Parathyroid adenoma (tissue), 2 donors: ENCODE measurements at regions not wholly inside any gene's neighbourhood (a gene's known extent, or its start where the extent isn't known, plus 50 kb on each side); places are given as distances from the start of the nearest gene placed in this dataset.

Experiments used
- H2AFZ ChIP-seq: fragments of 300-600 bp; sonication (generic); one replicate; pipeline ENCODE4 v1.7.0; 2017; ENCODE audit warnings: antibody characterized with exemption, mild to moderate bottlenecking
- H3K27ac ChIP-seq: fragments of 300-600 bp; sonication (generic); one replicate; pipeline ENCODE4 v1.7.0; 2017
- H3K27me3 ChIP-seq: fragments of 300-600 bp; sonication (generic); one replicate; pipeline ENCODE4 v1.7.0; 2017; ENCODE audit warnings: low read length; ENCODE audit not compliant: control insufficient read depth, insufficient read depth
- H3K36me3 ChIP-seq: fragments of 300-600 bp; sonication (generic); one replicate; pipeline ENCODE4 v1.7.0; 2017; ENCODE audit warnings: low read length; ENCODE audit not compliant: control insufficient read depth, insufficient read depth
- H3K4me1 ChIP-seq: fragments of 300-600 bp; sonication (generic); one replicate; pipeline ENCODE4 v1.7.0; 2017; ENCODE audit warnings: control low read depth
- H3K4me2 ChIP-seq: fragments of 300-600 bp; sonication (generic); one replicate; pipeline ENCODE4 v1.7.0; 2017; ENCODE audit warnings: low read length
- H3K4me3 ChIP-seq: fragments of 300-600 bp; sonication (generic); one replicate; pipeline ENCODE4 v1.7.0; 2017; ENCODE audit warnings: low read depth, low read length
- H3K79me2 ChIP-seq: fragments of 300-600 bp; sonication (generic); one replicate; pipeline ENCODE4 v1.7.0; 2017; ENCODE audit warnings: control low read depth
- H3K9ac ChIP-seq: fragments of 300-600 bp; sonication (generic); one replicate; pipeline ENCODE4 v1.7.0; 2017; ENCODE audit warnings: mild to moderate bottlenecking
- H3K9me3 ChIP-seq: fragments of 300-600 bp; sonication (generic); one replicate; pipeline ENCODE4 v1.7.0; 2017; ENCODE audit warnings: low read length; ENCODE audit not compliant: control insufficient read depth
- TF ChIP-seq, protein P1 (sequence below): fragments of 300-600 bp; sonication (generic); IDR thresholded peaks from one replicate; pipeline ENCODE4 v1.7.0; 2017; ENCODE audit warnings: antibody characterized with exemption, mild to moderate bottlenecking
- donor health status: primary hyperparathyroidism.

DNA sequence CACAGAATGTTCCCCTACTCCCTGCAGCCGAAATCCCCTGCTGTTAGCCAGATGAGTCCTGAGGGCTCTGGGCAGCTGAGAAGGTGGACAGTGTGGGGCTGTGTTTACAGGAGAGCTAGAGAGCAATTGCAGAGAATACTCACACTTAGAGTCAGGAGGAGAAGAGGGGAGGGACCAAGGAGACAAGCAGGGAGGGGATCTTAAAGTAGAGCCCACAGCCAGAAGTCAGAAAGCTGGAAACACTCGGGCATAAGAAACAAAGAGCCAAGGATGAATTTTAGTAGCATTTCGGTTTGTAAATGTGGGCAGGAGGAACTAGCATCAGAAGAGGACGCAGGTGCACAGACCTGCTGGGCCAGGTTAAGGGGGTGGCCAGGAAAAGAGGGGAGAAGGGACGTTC lies 1435.9 kb downstream of the BRD1 start:
- H3K9ac ChIP-seq, result no peak overlapping the region
- no peak overlapping the region for H2AFZ ChIP-seq
- no peaks in the 10 kb centered on the region for H3K9me3 ChIP-seq
- H3K4me3 ChIP-seq, result no peak overlapping the region
- no peaks in the 10 kb centered on the region for H3K27me3 ChIP-seq
- no peaks in the 10 kb centered on the region for H3K4me1 ChIP-seq
- TF ChIP-seq, protein P1, sequence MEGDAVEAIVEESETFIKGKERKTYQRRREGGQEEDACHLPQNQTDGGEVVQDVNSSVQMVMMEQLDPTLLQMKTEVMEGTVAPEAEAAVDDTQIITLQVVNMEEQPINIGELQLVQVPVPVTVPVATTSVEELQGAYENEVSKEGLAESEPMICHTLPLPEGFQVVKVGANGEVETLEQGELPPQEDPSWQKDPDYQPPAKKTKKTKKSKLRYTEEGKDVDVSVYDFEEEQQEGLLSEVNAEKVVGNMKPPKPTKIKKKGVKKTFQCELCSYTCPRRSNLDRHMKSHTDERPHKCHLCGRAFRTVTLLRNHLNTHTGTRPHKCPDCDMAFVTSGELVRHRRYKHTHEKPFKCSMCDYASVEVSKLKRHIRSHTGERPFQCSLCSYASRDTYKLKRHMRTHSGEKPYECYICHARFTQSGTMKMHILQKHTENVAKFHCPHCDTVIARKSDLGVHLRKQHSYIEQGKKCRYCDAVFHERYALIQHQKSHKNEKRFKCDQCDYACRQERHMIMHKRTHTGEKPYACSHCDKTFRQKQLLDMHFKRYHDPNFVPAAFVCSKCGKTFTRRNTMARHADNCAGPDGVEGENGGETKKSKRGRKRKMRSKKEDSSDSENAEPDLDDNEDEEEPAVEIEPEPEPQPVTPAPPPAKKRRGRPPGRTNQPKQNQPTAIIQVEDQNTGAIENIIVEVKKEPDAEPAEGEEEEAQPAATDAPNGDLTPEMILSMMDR, result no peak
- H3K36me3 ChIP-seq, result no peaks in the 10 kb centered on the region
- H3K79me2 ChIP-seq, result no peaks in the 10 kb centered on the region
- H3K4me2 ChIP-seq, result no peak overlapping the region
- H3K27ac ChIP-seq, result no peak overlapping the region

DNA sequence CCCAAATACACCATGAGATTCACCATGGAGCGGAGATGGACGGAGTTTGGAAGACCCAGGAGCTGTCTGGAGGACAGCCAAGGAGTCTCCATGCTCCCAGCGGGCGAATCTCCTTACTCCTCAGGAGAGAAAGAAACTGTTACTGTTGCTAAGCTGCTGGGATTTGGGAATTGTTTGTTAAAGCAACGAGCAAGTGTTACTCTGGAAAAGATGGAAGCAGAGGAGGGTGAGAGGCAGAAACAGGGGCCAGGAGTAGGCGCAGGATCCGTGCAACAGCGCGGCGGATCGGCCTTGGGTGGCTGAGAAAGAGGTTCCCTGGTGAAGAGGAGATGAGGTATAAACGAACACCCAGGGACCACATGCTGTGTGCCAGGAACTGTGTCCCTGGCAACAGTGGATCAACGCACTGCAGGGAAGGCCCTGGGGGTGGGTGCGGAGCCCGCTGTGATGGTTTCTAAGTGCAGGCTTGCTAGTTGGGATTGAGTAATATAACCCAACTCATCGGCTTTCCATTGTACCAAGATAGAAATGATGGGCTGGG lies 1436.4 kb downstream of the BRD1 start:
- Histone ChIP-seq H3K4me1 (no peaks in the 10 kb centered on the region), H2AFZ (no peak overlapping the region), H3K79me2 (no peaks in the 10 kb centered on the region), H3K27me3 (no peaks in the 10 kb centered on the region), H3K4me3 (no peak overlapping the region), H3K9ac (no peak overlapping the region), H3K27ac (no peak overlapping the region), H3K36me3 (no peaks in the 10 kb centered on the region), H3K9me3 (no peaks in the 10 kb centered on the region), H3K4me2 (no peak overlapping the region)
- TF ChIP-seq, protein P1, result no peak

DNA sequence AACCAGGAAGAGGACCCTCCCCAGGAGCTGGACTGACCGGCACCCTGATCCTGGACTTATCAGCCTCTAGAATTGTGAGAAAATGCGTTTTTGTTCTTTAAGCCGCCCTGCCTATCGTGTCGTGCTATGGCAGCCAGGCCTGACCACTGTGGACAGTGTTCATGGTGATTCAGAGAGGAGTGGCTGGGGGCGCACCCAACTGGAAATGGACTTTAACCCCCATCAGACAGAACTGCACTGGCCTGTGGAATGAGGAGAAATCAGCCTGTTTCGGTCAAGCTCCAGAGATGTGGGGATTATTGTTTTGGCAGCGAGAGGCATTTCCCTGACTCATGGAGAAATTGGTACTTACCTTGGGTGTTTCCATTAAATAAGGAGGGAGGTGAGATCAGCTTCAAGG lies 1437.8 kb downstream of the BRD1 start:
- H2AFZ ChIP-seq, result no peak overlapping the region
- H3K79me2 ChIP-seq, result no peaks in the 10 kb centered on the region
- H3K4me1 ChIP-seq, result no peaks in the 10 kb centered on the region
- TF ChIP-seq, protein P1, result no peak
- no peaks in the 10 kb centered on the region for H3K9me3 ChIP-seq
- no peaks in the 10 kb centered on the region for H3K27me3 ChIP-seq
- H3K9ac ChIP-seq, result no peak overlapping the region
- H3K36me3 ChIP-seq, result no peaks in the 10 kb centered on the region
- H3K4me3 ChIP-seq, result no peak overlapping the region
- H3K4me2 ChIP-seq, result no peak overlapping the region
- H3K27ac ChIP-seq, result no peak overlapping the region

DNA sequence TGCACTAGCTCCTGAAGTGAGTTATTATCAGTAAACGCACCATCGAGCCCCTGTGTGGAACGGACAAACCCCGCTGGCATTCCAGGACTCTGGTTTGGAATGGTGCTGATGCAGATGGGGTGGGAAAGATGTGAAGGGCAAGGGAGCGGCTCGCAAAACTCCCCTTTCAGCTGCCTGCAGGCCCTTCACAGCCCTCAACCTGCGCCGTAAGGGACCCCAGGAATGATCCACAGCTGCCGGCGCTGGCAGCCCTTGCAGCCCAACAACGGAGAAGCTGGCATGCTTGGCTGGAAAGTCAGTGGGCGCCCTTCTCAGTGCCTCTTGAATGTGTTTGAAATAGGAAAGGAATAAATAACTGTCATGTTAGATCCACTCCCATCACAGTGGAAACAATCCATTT lies 1445.5 kb downstream of the BRD1 start:
- Histone ChIP-seq H3K4me1 (no peaks in the 10 kb centered on the region), H3K79me2 (no peaks in the 10 kb centered on the region), H2AFZ (no peak overlapping the region), H3K9ac (no peak overlapping the region), H3K27me3 (no peaks in the 10 kb centered on the region), H3K9me3 (no peaks in the 10 kb centered on the region), H3K4me2 (no peak overlapping the region), H3K36me3 (no peaks in the 10 kb centered on the region), H3K27ac (no peak overlapping the region), H3K4me3 (no peak overlapping the region)
- TF ChIP-seq, protein P1, result no peak

DNA sequence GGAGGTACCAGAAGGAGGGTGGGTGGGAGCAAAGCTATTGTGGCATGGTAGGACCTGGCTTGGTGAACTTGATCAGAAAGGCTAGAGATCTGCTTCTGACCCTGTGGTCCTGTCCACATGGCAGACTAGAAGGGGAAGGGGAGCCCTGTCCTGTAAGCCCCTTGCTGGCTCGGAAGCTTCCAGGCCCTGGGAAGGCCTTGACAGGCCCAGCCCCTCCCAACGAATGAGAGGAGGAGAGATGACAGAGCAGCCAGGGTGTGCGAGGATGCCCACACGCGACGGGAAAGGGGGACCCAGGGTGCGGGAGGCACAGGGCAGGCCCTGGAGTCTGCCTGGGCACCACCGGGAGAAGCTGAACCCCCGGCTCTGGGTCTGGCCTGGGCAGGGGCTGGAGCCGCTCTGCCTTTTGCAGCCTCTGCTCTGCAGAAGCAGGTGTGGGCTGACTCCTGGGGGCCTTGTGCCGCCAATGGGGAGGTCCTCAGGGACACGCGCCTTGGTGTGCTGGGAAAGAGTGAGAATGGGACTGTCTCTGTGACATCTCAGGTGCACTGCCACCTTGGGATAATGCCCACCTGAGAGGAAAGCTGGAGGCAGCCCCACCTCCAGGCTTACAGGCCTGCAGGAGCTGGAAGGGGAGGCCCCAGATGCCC lies 1447.5 kb downstream of the BRD1 start:
- H3K9me3 ChIP-seq, result no peaks in the 10 kb centered on the region
- no peak overlapping the region for H3K4me3 ChIP-seq
- no peaks in the 10 kb centered on the region for H3K4me1 ChIP-seq
- no peak overlapping the region for H2AFZ ChIP-seq
- H3K27ac ChIP-seq, result no peak overlapping the region
- H3K4me2 ChIP-seq, result no peak overlapping the region
- H3K9ac ChIP-seq, result no peak overlapping the region
- no peaks in the 10 kb centered on the region for H3K79me2 ChIP-seq
- H3K27me3 ChIP-seq, result no peaks in the 10 kb centered on the region
- TF ChIP-seq, protein P1, result no peak
- no peaks in the 10 kb centered on the region for H3K36me3 ChIP-seq
